ENCODE measurements at regions not wholly inside any gene's neighbourhood (a gene's known extent, or its start where the extent isn't known, plus 50 kb on each side); places are given as distances from the start of the nearest gene placed in this dataset.

DNA sequence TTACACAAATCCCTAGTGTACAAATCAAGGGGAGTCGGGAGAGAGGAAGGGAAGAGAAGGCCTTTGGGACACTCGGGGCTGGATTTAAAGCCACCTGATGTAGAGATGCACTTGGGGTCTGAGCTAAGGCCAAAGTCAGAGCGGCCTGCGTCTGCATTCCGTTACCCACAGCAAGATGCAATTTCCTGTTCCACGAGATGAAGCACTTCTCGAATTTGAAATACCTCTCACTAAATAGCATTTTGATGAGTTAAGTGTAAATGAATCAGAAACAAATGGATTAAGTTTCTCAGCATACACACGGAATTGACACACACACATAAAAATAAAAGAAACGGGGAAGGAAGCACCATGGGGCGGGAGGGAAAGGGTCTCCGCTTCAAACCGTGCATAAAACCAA is 386.0 kb downstream of the SOX9 start:
- no peak for TF ChIP-seq POLR2A (IDR thresholded peaks at IDR 0.05; ENCODE audit: low read length)
- no peak for TF ChIP-seq GATA1 (IDR thresholded peaks at IDR 0.05; ENCODE audit: low read depth, low read length)
